ENCODE measurements at regions not wholly inside any gene's neighbourhood (a gene's known extent, or its start where the extent isn't known, plus 50 kb on each side); places are given as distances from the start of the nearest gene placed in this dataset.

- TF ChIP-seq SUZ12 (IDR thresholded peaks at IDR 0.05; ENCODE audit: extremely low read depth, insufficient read depth, insufficient read length) (no peak), YY1 (IDR thresholded peaks at IDR 0.05; ENCODE audit: insufficient read depth, insufficient read length) (no peak), ZNF274 (IDR thresholded peaks at IDR 0.05; ENCODE audit: low read depth, low read length) (no peak)
Observed at GRCh38 chr6:85137865-85138264, 312.0 kb upstream of the NT5E start.
